GM12875 (cell line): ENCODE measurements at regions not wholly inside any gene's neighbourhood (a gene's known extent, or its start where the extent isn't known, plus 50 kb on each side); places are given as distances from the start of the nearest gene placed in this dataset.

Experiments
- H3K4me3 ChIP-seq: one replicate; pipeline ENCODE4 v1.5.1; 2011; ENCODE audit warnings: low read depth, low read length, control low read depth
- TF ChIP-seq, protein P1 (sequence below): IDR thresholded peaks from 2 replicates; pipeline ENCODE4 v1.5.1; 2011; ENCODE audit warnings: low read depth, mild to moderate bottlenecking, control low read depth, inconsistent platforms, low read length, moderate library complexity, borderline replicate concordance; ENCODE audit not compliant: insufficient read depth

DNA sequence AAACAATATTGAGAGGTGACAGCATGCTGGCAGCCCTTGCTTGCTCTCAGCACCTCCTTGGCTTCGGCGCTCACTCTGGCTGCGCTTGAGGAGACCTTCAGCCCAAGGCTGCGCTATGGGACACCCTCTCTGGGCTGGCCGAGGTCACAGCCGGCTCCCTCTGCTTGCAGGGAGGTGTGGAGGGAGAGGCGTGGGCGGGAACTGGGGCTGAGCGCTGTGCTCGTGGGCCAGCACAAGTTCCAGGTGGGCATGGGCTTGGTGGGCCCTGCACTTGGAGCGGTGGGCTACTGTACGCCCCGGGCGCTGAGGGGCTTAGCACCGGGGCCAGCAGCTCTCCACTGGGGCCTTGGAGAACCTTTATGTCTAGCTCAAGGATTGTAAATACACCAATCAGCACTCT, 1613.8 kb upstream of the IGFBP7 start:
- TF ChIP-seq, protein P1, sequence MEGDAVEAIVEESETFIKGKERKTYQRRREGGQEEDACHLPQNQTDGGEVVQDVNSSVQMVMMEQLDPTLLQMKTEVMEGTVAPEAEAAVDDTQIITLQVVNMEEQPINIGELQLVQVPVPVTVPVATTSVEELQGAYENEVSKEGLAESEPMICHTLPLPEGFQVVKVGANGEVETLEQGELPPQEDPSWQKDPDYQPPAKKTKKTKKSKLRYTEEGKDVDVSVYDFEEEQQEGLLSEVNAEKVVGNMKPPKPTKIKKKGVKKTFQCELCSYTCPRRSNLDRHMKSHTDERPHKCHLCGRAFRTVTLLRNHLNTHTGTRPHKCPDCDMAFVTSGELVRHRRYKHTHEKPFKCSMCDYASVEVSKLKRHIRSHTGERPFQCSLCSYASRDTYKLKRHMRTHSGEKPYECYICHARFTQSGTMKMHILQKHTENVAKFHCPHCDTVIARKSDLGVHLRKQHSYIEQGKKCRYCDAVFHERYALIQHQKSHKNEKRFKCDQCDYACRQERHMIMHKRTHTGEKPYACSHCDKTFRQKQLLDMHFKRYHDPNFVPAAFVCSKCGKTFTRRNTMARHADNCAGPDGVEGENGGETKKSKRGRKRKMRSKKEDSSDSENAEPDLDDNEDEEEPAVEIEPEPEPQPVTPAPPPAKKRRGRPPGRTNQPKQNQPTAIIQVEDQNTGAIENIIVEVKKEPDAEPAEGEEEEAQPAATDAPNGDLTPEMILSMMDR = no peak
- no peak overlapping the region for H3K4me3 ChIP-seq

DNA sequence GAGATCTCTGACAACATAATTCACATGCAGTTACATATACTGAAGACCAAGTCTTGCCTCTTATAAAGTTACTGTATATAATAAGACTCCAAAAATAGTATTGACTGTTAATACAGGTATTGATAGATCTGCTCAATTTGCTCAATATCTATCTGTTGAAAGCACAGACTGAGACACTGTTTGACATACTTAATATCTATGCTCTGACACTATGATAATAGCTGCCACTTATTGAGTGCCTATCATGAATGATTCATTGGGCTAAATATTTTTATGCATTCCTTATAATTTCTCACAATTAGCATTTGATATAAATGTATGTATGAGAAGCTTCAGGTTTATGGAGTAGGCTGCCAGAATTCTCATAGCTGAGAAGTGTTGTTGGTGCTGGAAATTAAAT, 1600.9 kb upstream of the IGFBP7 start:
- TF ChIP-seq, protein P1 = no peak
- H3K4me3 ChIP-seq = no peak overlapping the region

DNA sequence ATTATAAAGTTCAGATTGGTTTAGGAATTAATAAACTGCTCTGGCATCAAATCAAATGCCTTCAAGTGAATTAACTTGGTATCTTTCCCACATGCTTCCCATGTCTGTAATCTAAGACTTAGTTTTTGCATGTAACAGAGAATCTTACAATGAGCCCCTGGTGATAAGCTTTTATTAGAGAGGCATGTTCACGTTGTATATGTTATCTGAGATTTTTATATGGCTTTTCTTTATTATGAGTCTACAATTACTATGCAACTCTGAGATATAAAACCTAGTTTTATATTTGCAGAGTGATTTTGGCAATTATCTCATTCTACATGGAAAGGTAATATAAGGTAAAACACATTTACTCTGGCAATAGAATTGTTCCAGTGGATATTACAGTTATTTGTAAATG, 1578.4 kb upstream of the IGFBP7 start:
- TF ChIP-seq, protein P1 = no peak
- H3K4me3 ChIP-seq = no peak overlapping the region

DNA sequence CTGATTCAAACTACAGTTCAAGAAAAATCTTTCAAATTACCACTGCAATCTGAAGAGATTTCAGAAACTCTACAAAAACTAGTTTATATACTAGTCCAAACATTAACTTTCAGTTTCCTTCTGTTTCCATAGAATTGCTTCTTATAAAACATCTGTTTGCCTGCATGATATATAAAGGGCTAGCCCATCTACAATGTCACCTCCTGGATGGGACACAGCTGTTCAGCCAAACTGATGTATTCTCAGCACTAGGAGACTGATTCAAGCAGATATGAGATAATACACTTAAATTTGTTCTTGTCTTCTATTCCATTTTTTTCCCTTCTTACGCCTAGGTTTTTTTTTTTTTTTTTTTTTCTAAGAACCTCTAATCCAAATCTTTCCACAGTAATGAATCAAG, 1569.7 kb upstream of the IGFBP7 start:
- no peak overlapping the region for H3K4me3 ChIP-seq
- TF ChIP-seq, protein P1 = no peak

DNA sequence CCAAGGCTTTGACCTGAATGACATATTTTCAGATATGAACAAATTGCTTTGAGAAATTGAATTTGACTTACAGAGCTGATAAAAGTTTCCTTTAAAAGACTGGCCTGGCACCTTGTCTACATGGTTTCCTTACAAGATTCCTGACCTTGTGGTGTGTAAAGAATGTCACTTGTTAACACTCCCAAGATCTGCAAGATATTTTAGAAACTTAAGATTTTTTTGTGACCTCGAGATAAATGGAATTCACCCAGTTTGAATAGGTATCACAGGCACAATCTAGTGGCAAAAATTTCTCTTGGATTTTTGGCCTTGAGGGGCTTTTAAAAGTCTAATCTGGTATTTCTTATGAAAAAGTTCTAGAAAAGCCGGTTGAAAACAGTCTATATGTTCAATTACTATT, 1568.9 kb upstream of the IGFBP7 start:
- no peak overlapping the region for H3K4me3 ChIP-seq
- TF ChIP-seq, protein P1 = no peak

DNA sequence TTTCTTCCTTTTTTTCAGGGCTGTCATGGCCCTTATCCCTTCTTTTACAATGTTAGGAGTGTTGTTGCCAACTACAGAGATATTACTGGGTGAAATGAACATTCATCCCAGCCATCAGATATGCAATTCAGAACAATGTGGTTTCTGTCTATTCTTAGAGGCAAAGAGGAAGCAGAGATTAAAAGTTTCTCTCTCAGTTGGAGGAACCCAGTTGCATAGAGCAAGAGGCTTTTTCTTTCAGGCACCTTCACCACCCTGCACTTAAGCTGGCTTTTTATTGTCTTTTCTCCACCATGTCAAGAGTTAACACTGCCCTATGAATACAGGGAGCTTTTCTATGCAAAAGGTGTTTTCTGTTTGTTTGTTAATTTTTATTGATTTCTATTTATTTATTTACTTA, 1559.6 kb upstream of the IGFBP7 start:
- H3K4me3 ChIP-seq = no peak overlapping the region
- TF ChIP-seq, protein P1 = no peak

DNA sequence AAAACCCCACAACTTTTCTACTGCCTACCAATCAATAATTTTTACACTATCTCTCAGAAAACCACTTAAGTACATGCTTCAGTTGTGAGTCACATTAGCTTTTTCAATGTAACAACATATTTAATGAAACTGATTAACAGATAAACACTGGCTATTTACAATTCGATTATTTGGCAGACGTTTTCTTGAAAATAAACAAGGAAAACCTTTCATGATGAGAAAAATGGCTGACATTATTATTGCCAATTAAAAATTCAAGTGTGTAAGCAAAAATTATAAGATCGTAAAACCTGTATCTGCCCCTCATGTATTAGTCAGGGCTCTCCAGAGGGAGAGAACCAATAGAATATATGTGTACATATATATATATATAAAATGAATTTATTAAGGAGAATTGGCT, 1555.5 kb upstream of the IGFBP7 start:
- H3K4me3 ChIP-seq = no peak overlapping the region
- TF ChIP-seq, protein P1 = no peak
